ENCODE measurements at regions not wholly inside any gene's neighbourhood (a gene's known extent, or its start where the extent isn't known, plus 50 kb on each side); places are given as distances from the start of the nearest gene placed in this dataset.

DNA sequence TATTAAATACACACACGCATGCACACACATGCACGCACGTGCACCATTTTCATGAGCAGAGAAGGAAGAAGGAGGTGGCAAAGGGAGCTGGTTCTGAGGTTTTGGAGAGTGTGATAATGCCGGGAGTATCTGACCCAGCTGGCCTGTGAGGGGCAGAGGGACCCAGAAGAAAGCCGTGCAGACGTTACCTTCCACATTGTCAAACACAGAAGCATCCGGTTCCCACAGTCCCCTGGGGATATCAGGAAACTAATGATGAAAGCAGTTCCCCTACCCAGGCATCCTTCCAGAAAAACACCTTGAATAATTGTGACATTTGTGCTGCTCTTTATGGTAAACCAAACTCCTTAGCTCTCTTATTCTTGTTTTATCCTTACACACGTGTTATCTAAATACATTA is 85.7 kb upstream of the FAM180A start:
- TF ChIP-seq, protein P1, sequence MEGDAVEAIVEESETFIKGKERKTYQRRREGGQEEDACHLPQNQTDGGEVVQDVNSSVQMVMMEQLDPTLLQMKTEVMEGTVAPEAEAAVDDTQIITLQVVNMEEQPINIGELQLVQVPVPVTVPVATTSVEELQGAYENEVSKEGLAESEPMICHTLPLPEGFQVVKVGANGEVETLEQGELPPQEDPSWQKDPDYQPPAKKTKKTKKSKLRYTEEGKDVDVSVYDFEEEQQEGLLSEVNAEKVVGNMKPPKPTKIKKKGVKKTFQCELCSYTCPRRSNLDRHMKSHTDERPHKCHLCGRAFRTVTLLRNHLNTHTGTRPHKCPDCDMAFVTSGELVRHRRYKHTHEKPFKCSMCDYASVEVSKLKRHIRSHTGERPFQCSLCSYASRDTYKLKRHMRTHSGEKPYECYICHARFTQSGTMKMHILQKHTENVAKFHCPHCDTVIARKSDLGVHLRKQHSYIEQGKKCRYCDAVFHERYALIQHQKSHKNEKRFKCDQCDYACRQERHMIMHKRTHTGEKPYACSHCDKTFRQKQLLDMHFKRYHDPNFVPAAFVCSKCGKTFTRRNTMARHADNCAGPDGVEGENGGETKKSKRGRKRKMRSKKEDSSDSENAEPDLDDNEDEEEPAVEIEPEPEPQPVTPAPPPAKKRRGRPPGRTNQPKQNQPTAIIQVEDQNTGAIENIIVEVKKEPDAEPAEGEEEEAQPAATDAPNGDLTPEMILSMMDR (IDR thresholded peaks at IDR 0.05; ENCODE audit: control extremely low read depth, extremely low read depth, low read depth, missing control alignments): no peak
- DNase-seq (ENCODE audit: extremely low spot score): no peak
- CTCF ChIA-PET: interaction anchor here (1.0 to 3.2 kb wide), 4 partner anchors 9 to 49 kb away, joined by 3 to 7 read pairs (median 4); no protein-coding TSS in a partner anchor

GRCh38 chr7:135833642-135834041 is 85.0 kb upstream of the FAM180A start:
- TF ChIP-seq, protein P1 (IDR thresholded peaks at IDR 0.05; ENCODE audit: control extremely low read depth, extremely low read depth, low read depth, missing control alignments): no peak
- no peak for DNase-seq (ENCODE audit: extremely low spot score)
- ChIA-PET POLR2A (no interaction called here), CTCF (interaction anchor here (1.0 to 3.2 kb wide), 4 partner anchors 8 to 49 kb away, joined by 3 to 7 read pairs (median 4); no protein-coding TSS in a partner anchor)

More for the DNA sequence above, 85.7 kb upstream of the FAM180A start:
- POLR2A ChIA-PET: no interaction called here

DNA sequence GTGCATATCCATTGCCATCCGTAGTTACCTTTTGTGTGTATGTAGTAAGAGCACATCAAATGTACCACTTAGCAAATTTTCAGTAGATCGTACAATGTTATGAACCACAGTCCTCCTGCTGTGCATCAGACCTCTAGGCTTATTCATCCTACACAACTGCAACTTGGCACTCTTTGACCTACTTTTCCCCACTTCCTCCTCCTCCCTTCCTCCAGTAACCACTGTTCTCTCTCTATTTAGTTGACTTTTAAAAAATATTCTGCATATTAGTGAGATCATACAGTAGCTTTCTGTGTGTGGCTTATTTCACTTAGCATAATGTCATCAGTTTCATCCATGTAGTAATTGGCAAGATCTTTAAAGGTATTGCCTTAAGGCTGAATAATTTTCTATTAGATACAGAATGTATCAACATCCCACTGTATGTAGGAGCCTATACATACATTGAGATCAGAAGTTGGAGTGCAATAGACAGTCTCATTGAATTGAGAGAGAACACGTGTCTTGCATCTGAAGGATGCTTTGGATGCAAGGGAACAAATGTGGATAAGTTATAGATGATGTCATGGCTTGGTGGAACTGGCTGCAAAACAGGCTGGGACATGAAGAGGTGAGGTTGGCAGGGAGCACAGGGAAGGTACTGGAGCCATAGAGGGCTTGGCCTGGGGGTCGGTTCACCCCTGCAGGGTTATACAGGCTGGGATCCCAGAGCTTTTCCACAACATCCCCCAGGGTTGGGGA is 83.0 kb upstream of the FAM180A start:
- DNase-seq (ENCODE audit: extremely low spot score): no peak
- ChIA-PET POLR2A (no interaction called here), CTCF (interaction anchor here (3.2 kb wide), 1 partner anchor 30 kb away, joined by 7 read pairs; no protein-coding TSS in a partner anchor)
- TF ChIP-seq, protein P1 (IDR thresholded peaks at IDR 0.05; ENCODE audit: control extremely low read depth, extremely low read depth, low read depth, missing control alignments): no peak

DNA sequence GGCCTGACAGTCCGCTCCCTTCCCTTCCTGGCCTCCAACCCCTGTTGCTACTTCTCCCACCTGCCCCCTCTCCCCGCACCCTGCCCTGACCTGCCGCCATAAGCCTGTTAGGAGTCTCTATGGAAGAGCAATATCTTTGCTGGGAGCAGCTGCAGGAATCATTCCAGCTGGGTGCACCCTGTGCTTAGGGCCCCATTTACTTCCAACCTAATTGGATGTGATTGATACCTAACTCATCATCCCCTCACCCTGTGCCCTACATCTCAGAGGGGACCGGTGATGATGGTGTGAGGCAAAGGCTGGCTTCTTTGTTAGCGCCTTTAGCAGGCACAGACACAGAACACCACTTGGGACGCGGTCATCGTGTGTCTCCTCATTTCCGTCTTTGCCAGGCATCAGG is 80.0 kb upstream of the FAM180A start:
- POLR2A ChIA-PET: no interaction called here

DNA sequence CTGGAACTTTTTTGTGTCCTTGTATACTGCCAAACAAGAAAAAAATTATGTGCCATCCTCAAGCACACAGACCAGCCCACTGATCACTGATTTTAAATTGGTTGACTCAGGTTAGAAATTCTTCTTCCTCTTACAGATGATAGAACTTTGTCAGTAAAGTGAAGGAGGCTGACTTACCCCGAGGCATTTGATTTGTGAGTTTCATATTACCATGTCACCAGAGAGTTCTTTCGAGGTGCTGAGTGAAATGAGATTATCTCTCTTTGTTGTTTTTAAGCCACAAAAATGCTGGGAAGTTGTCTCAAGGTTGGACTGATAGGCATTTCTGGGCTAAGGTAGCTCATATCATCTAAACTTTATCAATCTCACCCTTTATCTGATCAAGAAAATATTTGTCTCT is 78.8 kb upstream of the FAM180A start:
- TF ChIP-seq, protein P1 (IDR thresholded peaks at IDR 0.05; ENCODE audit: control extremely low read depth, extremely low read depth, low read depth, missing control alignments): no peak
- POLR2A ChIA-PET: no interaction called here
- no peak for DNase-seq (ENCODE audit: extremely low spot score)
- CTCF ChIA-PET: interaction anchor here (0.9 kb wide), 1 partner anchor 124 kb away, joined by 3 read pairs; no protein-coding TSS in a partner anchor

More for the DNA sequence above, 80.0 kb upstream of the FAM180A start:
- no peak for DNase-seq (ENCODE audit: extremely low spot score)
- TF ChIP-seq, protein P1 (IDR thresholded peaks at IDR 0.05; ENCODE audit: control extremely low read depth, extremely low read depth, low read depth, missing control alignments): no peak
- CTCF ChIA-PET: no interaction called here

GRCh38 chr7:135825406-135825805 is 76.8 kb upstream of the FAM180A start:
- POLR2A ChIA-PET: no interaction called here
- CTCF ChIA-PET: interaction anchor here (1.1 kb wide), 1 partner anchor 9 kb away, joined by 3 read pairs; no protein-coding TSS in a partner anchor
- TF ChIP-seq, protein P1 (IDR thresholded peaks at IDR 0.05; ENCODE audit: control extremely low read depth, extremely low read depth, low read depth, missing control alignments): no peak
- DNase-seq (ENCODE audit: extremely low spot score): no peak

Measured in GM10248 (cell line).